Endothelial cell (in vitro differentiated cells): ENCODE measurements at regions not wholly inside any gene's neighbourhood (a gene's known extent, or its start where the extent isn't known, plus 50 kb on each side); places are given as distances from the start of the nearest gene placed in this dataset.

Experiments
- DNase-seq: peaks from one replicate; pipeline ENCODE4 v3.0.0; 2021; ENCODE audit warnings: low spot score
- H3K27ac Mint-ChIP-seq: one replicate; pipeline ENCODE4 v1.8.0; 2021; ENCODE audit warnings: mixed read lengths, inconsistent platforms; ENCODE audit not compliant: unreplicated experiment
- H3K27me3 Mint-ChIP-seq: one replicate; pipeline ENCODE4 v1.8.0; 2021; ENCODE audit warnings: mild to moderate bottlenecking, moderate library complexity, mixed read lengths, inconsistent platforms; ENCODE audit not compliant: unreplicated experiment
- H3K36me3 Mint-ChIP-seq: one replicate; pipeline ENCODE4 v1.8.0; 2021; ENCODE audit warnings: mild to moderate bottlenecking, low read depth, mixed read lengths, inconsistent platforms; ENCODE audit not compliant: unreplicated experiment
- H3K4me1 Mint-ChIP-seq: one replicate; pipeline ENCODE4 v1.8.0; 2021; ENCODE audit warnings: mild to moderate bottlenecking, mixed read lengths, inconsistent platforms; ENCODE audit not compliant: unreplicated experiment
- H3K4me3 Mint-ChIP-seq: one replicate; pipeline ENCODE4 v1.8.0; 2021; ENCODE audit warnings: mild to moderate bottlenecking, mixed read lengths, inconsistent platforms; ENCODE audit not compliant: unreplicated experiment
- H3K9me3 Mint-ChIP-seq: one replicate; pipeline ENCODE4 v1.8.0; 2021; ENCODE audit warnings: mixed read lengths, inconsistent platforms; ENCODE audit not compliant: unreplicated experiment
- CTCF ChIP-seq: fragments of 200-600 bp; sonication (generic); IDR thresholded peaks from one replicate; pipeline ENCODE4 v1.5.0; 2021; ENCODE audit warnings: antibody characterized with exemption; ENCODE audit not compliant: unreplicated experiment

GRCh38 chr18:78154853-78155252, 824.8 kb upstream of the SALL3 start:
- TF ChIP-seq CTCF = no peak

GRCh38 chr18:78156466-78156865, 823.2 kb upstream of the SALL3 start:
- peaks cover 37% of the 10 kb centered on the region for H3K9me3 Mint-ChIP-seq
- H3K4me3 Mint-ChIP-seq = no peak overlapping the region
- H3K27ac Mint-ChIP-seq = no peak overlapping the region
- peaks cover 14% of the 10 kb centered on the region for H3K36me3 Mint-ChIP-seq
- DNase-seq = no peak
- no peak for TF ChIP-seq CTCF
- no peaks in the 10 kb centered on the region for H3K4me1 Mint-ChIP-seq
- H3K27me3 Mint-ChIP-seq = peaks cover 9% of the 10 kb centered on the region

More at GRCh38 chr18:78154853-78155252, 824.8 kb upstream of the SALL3 start:
- no peak overlapping the region for H3K27ac Mint-ChIP-seq
- H3K4me3 Mint-ChIP-seq = no peak overlapping the region
- H3K9me3 Mint-ChIP-seq = peaks cover 27% of the 10 kb centered on the region
- no peaks in the 10 kb centered on the region for H3K4me1 Mint-ChIP-seq
- peaks cover 23% of the 10 kb centered on the region for H3K36me3 Mint-ChIP-seq
- no peak for DNase-seq
- peaks cover 9% of the 10 kb centered on the region for H3K27me3 Mint-ChIP-seq

- no peak overlapping the region for H3K27ac Mint-ChIP-seq
- TF ChIP-seq CTCF = no peak
- no peaks in the 10 kb centered on the region for H3K4me1 Mint-ChIP-seq
- peaks cover 9% of the 10 kb centered on the region for H3K27me3 Mint-ChIP-seq
- no peak for DNase-seq
- H3K4me3 Mint-ChIP-seq = no peak overlapping the region
- peaks cover 14% of the 10 kb centered on the region for H3K36me3 Mint-ChIP-seq
- H3K9me3 Mint-ChIP-seq = peaks cover 49% of the 10 kb centered on the region
Observed at GRCh38 chr18:78158943-78159342, 820.7 kb upstream of the SALL3 start.

GRCh38 chr18:78159397-78159796, 820.2 kb upstream of the SALL3 start:
- Mint-ChIP-seq H3K4me1 (no peaks in the 10 kb centered on the region), H3K9me3 (peaks cover 51% of the 10 kb centered on the region), H3K4me3 (no peak overlapping the region), H3K27ac (no peak overlapping the region), H3K36me3 (peaks cover 14% of the 10 kb centered on the region), H3K27me3 (peaks cover 9% of the 10 kb centered on the region)
- TF ChIP-seq CTCF = no peak
- DNase-seq = no peak

GRCh38 chr18:78160961-78161656, 818.5 kb upstream of the SALL3 start:
- peaks cover 3% of the 10 kb centered on the region for H3K27me3 Mint-ChIP-seq
- no peak overlapping the region for H3K27ac Mint-ChIP-seq
- DNase-seq = no peak
- no peak for TF ChIP-seq CTCF
- peaks cover 47% of the 10 kb centered on the region for H3K9me3 Mint-ChIP-seq
- no peak overlapping the region for H3K4me3 Mint-ChIP-seq
- no peaks in the 10 kb centered on the region for H3K4me1 Mint-ChIP-seq
- H3K36me3 Mint-ChIP-seq = peaks cover 7% of the 10 kb centered on the region
